ENCODE measurements at regions not wholly inside any gene's neighbourhood (a gene's known extent, or its start where the extent isn't known, plus 50 kb on each side); places are given as distances from the start of the nearest gene placed in this dataset.

GRCh38 chr7:156167987-156168386 is 355.7 kb upstream of the SHH start:
- TF ChIP-seq EZH2 (IDR thresholded peaks at IDR 0.05; ENCODE audit: insufficient read depth, poor library complexity, severe bottlenecking) = no peak
- no peak for TF ChIP-seq EZH2phosphoT487 (IDR thresholded peaks at IDR 0.05; ENCODE audit: insufficient read depth, low read depth)

Measured in GM23248 (cell line).